T-helper 17 cell (primary cell): ENCODE measurements at regions not wholly inside any gene's neighbourhood (a gene's known extent, or its start where the extent isn't known, plus 50 kb on each side); places are given as distances from the start of the nearest gene placed in this dataset.

ENCODE experiments used
- ATAC-seq: fragments of 150-1000 bp; cut with Tn5 transposase; 2 replicates; pipeline ENCODE4 v1.10.0; 2021; ENCODE audit warnings: mild to moderate bottlenecking, moderate library complexity
- DNase-seq, 3 donors: peaks; one replicate each; pipeline versions ENCODE4 v3.0.0 to v3.0.0-alpha.2; 2020 to 2021
- H3K9me3 ChIP-seq: one replicate; pipeline ENCODE4 v1.7.0; 2013; ENCODE audit warnings: low read length, mild to moderate bottlenecking; ENCODE audit not compliant: control insufficient read depth, poor library complexity, severe bottlenecking
- H3K27ac Mint-ChIP-seq: one replicate; pipeline ENCODE4 v1.8.0; 2022; ENCODE audit warnings: mild to moderate bottlenecking, moderate library complexity, mixed read lengths
- H3K27me3 Mint-ChIP-seq: one replicate; pipeline ENCODE4 v1.8.0; 2022; ENCODE audit warnings: mixed read lengths
- H3K36me3 Mint-ChIP-seq: one replicate; pipeline ENCODE4 v1.8.0; 2022; ENCODE audit warnings: low read depth, mixed read lengths
- H3K4me1 Mint-ChIP-seq: one replicate; pipeline ENCODE4 v1.8.0; 2022; ENCODE audit warnings: mild to moderate bottlenecking, mixed read lengths
- H3K4me3 Mint-ChIP-seq: one replicate; pipeline ENCODE4 v1.8.0; 2022; ENCODE audit warnings: mild to moderate bottlenecking, moderate library complexity, mixed read lengths

DNA sequence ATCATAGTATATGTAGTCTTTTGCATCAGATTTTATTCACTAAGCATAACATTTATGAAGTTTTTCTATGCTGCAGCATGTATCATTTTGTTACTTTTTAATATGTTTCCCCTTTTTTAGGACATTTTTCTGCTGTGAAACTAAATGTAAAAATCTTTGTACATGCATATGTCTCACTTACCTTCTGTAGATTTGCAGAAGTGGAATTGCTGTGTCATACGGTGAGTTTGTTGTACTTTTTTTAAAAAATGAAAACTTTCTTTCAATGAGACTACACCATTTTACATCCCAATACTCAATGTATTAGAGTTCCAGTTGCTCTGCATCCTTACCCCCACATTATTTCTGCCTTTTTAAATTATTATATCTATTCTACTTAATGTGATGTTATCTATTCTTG is 868.9 kb downstream of the PDHA2 start:
- no peaks in the 10 kb centered on the region for H3K4me1 Mint-ChIP-seq
- H3K27me3 Mint-ChIP-seq = no peaks in the 10 kb centered on the region
- ATAC-seq = no peak
- no peak for DNase-seq
- no peaks in the 10 kb centered on the region for H3K9me3 ChIP-seq
- H3K4me3 Mint-ChIP-seq = no peak overlapping the region
- no peaks in the 10 kb centered on the region for H3K36me3 Mint-ChIP-seq
- H3K27ac Mint-ChIP-seq = no peak overlapping the region

DNA sequence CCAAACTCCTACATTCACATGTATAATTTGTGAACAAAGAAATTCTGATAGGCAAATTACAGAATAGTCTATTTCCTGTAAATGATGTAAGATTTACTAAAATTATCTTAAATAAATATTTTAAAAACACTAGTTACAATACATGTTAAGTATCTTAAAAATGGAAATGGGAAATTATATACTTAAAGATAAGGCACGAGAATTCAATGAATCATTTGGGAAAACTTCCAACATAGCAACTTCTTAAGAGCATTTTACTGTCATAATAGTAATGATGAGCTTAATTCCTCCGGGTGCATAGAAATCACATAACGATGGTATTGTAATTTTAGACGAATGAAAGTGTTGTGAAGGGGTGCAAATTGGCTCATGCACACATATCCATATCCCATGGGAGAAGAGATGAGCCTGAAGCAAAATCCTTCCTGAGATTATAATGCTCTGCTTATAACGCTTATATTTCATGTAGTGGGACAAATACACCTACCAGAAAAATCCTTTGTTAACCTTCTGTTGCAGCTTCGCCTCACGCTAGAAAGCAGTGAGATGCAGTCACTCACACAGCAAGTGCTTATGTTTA is 873.5 kb downstream of the PDHA2 start:
- DNase-seq (no peak), ATAC-seq (no peak)
- H3K27me3 Mint-ChIP-seq = no peaks in the 10 kb centered on the region
- H3K4me1 Mint-ChIP-seq = no peaks in the 10 kb centered on the region
- H3K27ac Mint-ChIP-seq = no peak overlapping the region
- H3K9me3 ChIP-seq = no peaks in the 10 kb centered on the region
- H3K4me3 Mint-ChIP-seq = no peak overlapping the region
- H3K36me3 Mint-ChIP-seq = no peaks in the 10 kb centered on the region

DNA sequence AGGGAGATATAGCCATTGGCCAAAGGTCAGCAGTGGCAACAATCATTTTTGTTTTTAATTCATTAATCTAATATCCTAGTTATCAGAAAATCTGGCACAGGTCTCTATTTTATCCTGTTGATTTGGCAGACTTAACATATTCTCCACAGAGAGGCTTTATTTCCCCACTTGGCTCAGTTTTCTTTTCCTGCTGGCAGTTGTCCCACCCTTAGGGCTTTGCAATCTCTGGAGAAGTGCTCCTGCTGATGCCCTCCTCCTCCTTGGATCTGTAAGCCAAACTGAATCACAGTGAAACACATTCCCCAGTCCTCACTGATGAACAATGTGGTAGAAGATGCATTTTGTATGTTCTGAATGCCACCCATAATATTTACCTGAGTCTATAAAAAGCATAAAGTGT is 889.7 kb downstream of the PDHA2 start:
- no peaks in the 10 kb centered on the region for H3K9me3 ChIP-seq
- Mint-ChIP-seq H3K27ac (no peak overlapping the region), H3K4me3 (no peak overlapping the region), H3K27me3 (no peaks in the 10 kb centered on the region), H3K4me1 (no peaks in the 10 kb centered on the region), H3K36me3 (peaks cover 2% of the 10 kb centered on the region)
- no peak for ATAC-seq
- DNase-seq = no peak

DNA sequence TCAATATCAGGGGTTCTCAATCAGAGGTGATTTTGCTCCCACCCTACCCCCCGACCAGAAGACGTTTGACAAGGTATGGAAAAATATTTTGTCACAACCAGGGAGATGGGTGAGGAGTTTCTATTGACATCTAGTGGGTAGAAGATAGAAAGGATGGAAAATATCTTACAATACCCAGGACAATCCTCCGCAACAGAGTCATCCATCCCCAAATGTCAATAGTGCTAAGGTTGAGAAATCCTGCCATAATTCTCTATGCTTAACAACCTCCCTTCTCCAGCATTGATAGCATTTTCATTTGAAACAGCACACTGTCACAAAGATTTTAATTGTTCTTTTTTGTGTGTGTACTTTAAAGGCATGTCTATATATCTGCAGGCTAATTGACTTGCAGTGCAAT is 890.5 kb downstream of the PDHA2 start:
- no peak overlapping the region for H3K27ac Mint-ChIP-seq
- DNase-seq (no peak), ATAC-seq (no peak)
- H3K4me3 Mint-ChIP-seq = no peak overlapping the region
- no peaks in the 10 kb centered on the region for H3K27me3 Mint-ChIP-seq
- no peaks in the 10 kb centered on the region for H3K4me1 Mint-ChIP-seq
- H3K9me3 ChIP-seq = no peaks in the 10 kb centered on the region
- H3K36me3 Mint-ChIP-seq = peaks cover 2% of the 10 kb centered on the region

DNA sequence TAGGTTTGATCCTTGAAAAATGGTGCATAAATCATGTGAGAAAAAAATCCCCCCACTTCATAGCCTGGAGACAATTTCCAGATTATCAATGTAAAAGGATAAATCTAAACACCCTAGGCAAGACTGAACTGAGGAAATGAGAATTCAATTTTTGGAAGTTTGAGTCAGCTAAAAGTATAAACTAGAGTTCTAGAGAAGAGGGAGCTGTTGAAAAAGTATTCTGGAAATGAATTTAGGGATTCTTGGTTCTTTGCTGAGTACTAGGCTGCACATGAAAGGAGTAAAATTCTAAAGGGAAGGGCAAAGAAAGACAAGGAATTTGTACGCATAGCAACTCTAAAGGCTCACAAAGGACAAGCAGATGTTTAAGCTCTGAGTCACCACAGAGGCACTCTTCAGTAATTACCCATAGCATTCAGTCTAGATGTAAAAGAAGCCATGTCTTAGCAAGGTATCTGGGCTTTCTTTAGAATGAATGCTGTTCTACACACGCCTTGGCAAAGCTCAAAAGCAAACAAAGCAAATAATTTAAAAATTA is 896.5 kb downstream of the PDHA2 start:
- H3K27me3 Mint-ChIP-seq = no peaks in the 10 kb centered on the region
- no peak overlapping the region for H3K27ac Mint-ChIP-seq
- H3K9me3 ChIP-seq = no peaks in the 10 kb centered on the region
- no peaks in the 10 kb centered on the region for H3K4me1 Mint-ChIP-seq
- no peak overlapping the region for H3K4me3 Mint-ChIP-seq
- ATAC-seq (no peak), DNase-seq (no peak)
- H3K36me3 Mint-ChIP-seq = peaks cover 2% of the 10 kb centered on the region

DNA sequence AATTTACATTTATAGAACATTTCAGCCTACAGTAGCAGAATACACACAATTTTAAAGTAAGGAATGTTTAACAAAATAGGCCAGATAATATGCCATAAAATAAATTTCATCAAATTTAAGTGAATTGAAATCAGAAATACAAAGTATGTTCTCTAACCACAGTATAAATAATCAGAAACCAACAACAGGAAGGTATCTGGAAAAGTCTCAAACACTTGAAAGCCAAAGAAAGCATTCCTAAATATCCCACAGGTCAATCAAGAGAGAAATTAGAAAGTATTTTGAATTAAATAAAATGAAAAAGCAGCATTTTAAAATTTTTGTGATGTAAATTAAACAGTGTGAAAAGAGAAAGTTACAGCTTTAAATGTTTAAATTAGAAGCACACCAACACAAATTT is 899.2 kb downstream of the PDHA2 start:
- no peak overlapping the region for H3K27ac Mint-ChIP-seq
- H3K9me3 ChIP-seq = no peaks in the 10 kb centered on the region
- DNase-seq (no peak), ATAC-seq (no peak)
- no peaks in the 10 kb centered on the region for H3K4me1 Mint-ChIP-seq
- no peak overlapping the region for H3K4me3 Mint-ChIP-seq
- H3K36me3 Mint-ChIP-seq = no peaks in the 10 kb centered on the region
- no peaks in the 10 kb centered on the region for H3K27me3 Mint-ChIP-seq

DNA sequence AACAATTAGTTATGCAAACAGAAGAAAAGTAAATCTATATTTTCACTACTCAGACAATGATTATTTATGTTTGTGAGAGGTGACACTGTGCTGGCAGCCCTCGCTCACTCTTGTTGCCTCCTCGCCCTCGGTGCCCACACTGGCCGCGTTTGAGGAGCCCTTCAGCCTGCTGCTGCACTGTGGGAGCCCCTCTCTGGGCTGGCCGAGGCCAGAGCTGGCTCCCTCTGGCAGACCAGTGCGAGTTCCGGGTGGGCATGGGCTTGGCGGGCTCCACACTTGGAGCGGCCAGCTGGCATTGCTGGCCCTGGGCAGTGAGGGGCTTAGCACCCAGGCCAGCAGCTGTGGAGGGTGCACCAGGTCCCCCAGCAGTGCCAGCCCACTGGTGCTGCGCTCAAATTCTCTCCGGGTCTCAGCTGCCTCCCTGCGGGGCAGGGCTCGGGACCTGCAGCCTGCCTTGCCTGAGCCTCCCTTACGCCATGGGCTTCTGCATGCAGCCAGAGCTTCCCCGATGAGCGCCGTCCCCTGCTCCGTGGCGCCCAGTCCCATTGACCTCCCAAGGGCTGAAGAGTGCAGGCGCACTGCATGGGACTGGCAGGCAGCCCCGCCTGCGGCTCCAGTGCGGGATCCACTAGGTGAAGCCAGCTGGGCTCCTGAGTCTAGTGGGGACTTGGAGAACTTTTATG is 902.6 kb downstream of the PDHA2 start:
- Mint-ChIP-seq H3K36me3 (no peaks in the 10 kb centered on the region), H3K27ac (no peak overlapping the region), H3K4me1 (no peaks in the 10 kb centered on the region), H3K4me3 (no peak overlapping the region), H3K27me3 (no peaks in the 10 kb centered on the region)
- DNase-seq (no peak), ATAC-seq (no peak)
- no peaks in the 10 kb centered on the region for H3K9me3 ChIP-seq

DNA sequence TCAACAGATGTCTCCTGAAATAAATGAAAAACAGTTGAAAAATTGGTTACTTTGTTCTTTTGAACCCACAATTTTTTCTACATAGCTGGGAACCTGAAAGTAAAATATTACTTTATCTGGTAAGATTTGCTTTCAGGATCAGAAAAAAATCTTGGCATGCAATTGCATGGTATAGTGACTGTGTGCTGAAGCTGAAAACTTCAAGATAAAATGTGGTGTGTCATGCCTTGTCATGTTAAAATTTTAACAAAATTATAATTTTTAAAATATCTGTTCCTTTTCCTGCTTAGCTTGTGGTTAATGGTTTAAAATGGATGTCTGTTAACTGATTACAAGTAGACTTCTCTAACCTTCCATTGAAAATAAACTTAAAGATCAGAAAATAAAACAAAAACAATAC is 904.8 kb downstream of the PDHA2 start:
- DNase-seq (no peak), ATAC-seq (no peak)
- Mint-ChIP-seq H3K4me3 (no peak overlapping the region), H3K27me3 (no peaks in the 10 kb centered on the region), H3K4me1 (no peaks in the 10 kb centered on the region), H3K36me3 (no peaks in the 10 kb centered on the region), H3K27ac (no peak overlapping the region)
- H3K9me3 ChIP-seq = no peaks in the 10 kb centered on the region

DNA sequence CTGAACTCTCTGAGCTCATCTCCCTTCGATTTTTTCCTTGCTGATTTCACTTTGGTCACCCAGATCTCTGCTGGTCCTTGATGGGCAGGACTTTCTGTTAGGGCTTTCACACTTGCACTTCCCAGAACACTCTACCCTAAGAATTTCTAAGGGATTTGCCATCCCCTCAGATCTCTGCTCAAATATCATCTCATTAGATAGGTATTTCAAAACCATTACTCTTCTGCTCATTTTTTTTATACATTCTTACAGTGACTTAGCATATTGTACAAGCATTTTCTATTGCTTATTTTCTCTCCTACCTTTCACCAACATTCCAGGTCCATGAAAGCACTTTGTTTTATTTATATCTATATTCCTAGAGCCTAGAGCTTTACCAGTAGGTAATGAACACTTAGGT is 913.3 kb downstream of the PDHA2 start:
- H3K4me3 Mint-ChIP-seq = no peak overlapping the region
- ATAC-seq (no peak), DNase-seq (no peak)
- no peaks in the 10 kb centered on the region for H3K9me3 ChIP-seq
- no peaks in the 10 kb centered on the region for H3K36me3 Mint-ChIP-seq
- no peaks in the 10 kb centered on the region for H3K27me3 Mint-ChIP-seq
- no peak overlapping the region for H3K27ac Mint-ChIP-seq
- H3K4me1 Mint-ChIP-seq = no peaks in the 10 kb centered on the region

DNA sequence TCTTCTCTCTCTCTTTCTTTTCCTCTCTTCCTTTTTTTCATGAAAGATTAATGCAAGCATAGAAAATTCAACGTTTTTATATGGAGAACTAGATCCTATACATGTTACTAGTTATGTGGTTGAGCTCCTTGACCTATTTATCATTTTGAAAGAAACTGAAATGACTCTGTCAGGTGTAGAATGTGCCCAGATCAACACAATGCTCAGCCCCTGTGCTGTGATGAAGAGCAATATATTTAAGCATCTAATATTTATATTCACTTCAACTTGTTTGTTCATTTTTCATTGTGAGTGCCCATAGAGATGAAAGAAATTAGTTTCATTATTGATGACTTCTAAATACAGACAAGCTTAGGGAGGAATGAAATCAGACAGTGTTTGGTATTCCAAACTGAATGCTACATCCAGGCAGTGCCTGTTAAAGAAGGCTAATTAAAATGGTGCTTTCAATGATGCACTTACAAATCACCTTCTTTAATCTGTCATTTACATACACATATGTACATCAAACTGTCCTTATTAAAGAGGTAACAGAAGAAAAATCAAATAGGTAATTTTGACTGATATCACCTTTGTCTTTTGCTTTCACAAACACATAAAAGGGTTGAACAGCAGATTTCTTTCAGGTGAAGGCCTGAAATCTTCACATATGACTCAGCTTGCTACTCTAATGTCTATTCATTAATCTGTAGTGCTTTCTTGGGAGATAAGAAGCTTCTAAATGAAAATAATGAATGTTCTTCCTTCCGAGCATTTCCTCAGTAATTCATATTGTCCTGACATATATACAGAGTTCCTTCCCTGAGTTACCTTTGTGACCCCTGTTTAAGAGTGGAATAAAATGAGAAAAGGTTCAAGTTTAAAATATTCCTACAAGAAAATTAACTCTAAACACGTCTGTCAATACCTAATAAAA is 915.9 kb downstream of the PDHA2 start:
- DNase-seq (no peak), ATAC-seq (no peak)
- Mint-ChIP-seq H3K4me1 (no peaks in the 10 kb centered on the region), H3K27ac (no peak overlapping the region), H3K4me3 (no peak overlapping the region), H3K36me3 (no peaks in the 10 kb centered on the region), H3K27me3 (no peaks in the 10 kb centered on the region)
- no peaks in the 10 kb centered on the region for H3K9me3 ChIP-seq

DNA sequence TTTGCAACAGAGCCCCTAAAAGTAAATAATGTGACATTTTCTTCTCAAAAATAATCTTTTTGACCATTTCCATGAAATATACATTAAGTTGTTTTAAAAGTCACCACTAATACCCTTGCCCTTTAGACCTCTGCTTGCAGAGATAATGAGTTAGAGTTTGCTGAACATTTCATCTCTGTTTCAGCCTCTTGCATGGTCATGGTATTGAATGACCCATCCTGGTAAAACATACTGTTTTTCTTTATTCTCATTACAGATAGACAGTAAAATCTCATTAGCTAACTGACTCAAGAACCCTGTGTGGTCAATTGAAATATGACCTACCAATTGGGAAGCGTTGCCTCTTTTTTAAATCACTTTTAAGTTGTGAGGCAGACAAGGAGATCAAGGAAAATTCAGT is 916.7 kb downstream of the PDHA2 start:
- no peaks in the 10 kb centered on the region for H3K9me3 ChIP-seq
- ATAC-seq = no peak
- H3K4me1 Mint-ChIP-seq = no peaks in the 10 kb centered on the region
- H3K27ac Mint-ChIP-seq = no peak overlapping the region
- H3K4me3 Mint-ChIP-seq = no peak overlapping the region
- no peaks in the 10 kb centered on the region for H3K36me3 Mint-ChIP-seq
- H3K27me3 Mint-ChIP-seq = no peaks in the 10 kb centered on the region
- no peak for DNase-seq

DNA sequence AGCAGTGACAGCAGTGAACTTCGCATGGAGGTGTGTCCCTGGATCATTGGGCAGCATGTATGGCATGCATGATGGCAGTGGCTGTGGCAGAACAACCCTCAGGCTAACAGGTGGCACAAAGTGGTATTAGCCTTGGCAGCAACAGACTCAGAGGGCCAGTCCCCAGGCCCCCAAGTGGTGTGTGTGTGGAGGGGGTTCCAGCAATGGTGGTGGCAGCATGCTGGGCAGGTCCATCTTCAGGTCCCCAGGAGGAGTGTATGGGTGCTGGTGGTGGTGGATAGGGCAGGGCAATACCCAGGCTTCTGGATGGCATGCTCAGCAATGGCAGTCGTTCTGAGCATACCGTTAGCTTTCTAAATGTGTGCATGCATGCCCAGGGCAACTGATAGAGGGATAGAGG is 923.7 kb downstream of the PDHA2 start:
- no peak overlapping the region for H3K4me3 Mint-ChIP-seq
- ATAC-seq (no peak), DNase-seq (no peak)
- no peak overlapping the region for H3K27ac Mint-ChIP-seq
- no peaks in the 10 kb centered on the region for H3K27me3 Mint-ChIP-seq
- no peaks in the 10 kb centered on the region for H3K9me3 ChIP-seq
- H3K4me1 Mint-ChIP-seq = no peaks in the 10 kb centered on the region
- H3K36me3 Mint-ChIP-seq = no peaks in the 10 kb centered on the region

DNA sequence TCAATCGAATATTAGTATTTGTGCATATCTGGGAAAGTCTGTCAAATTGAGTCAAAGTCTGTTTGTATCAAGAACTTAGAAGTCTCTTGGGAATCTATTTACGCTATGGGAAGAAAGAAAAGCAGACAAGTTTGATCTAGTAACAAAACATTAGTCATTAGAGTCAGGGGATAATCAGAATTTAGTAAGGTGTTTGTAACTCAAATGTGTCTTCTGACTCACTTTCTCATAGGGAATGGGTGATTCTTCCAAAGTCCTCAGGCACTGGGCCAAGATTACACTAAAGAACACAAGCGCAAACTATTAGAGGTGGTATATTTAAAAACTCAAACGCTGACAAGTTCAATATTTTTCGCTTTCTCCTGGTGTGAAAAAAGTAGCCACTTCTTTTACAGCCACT is 926.5 kb downstream of the PDHA2 start:
- H3K27me3 Mint-ChIP-seq = no peaks in the 10 kb centered on the region
- ATAC-seq = no peak
- no peak for DNase-seq
- H3K4me1 Mint-ChIP-seq = no peaks in the 10 kb centered on the region
- no peaks in the 10 kb centered on the region for H3K9me3 ChIP-seq
- H3K36me3 Mint-ChIP-seq = no peaks in the 10 kb centered on the region
- no peak overlapping the region for H3K4me3 Mint-ChIP-seq
- no peak overlapping the region for H3K27ac Mint-ChIP-seq
